GM21528 (cell line): ENCODE measurements at regions not wholly inside any gene's neighbourhood (a gene's known extent, or its start where the extent isn't known, plus 50 kb on each side); places are given as distances from the start of the nearest gene placed in this dataset.
"Not testable (repeated sequence)": the region's sequence is repeated elsewhere in the genome, so short reads cannot be mapped to it uniquely, and the experiment has no call there.

Source experiments
- ATAC-seq: cut with Tn5 transposase; IDR thresholded peaks from one replicate; pipeline ENCODE4 v1.9.1; 2021; ENCODE audit warnings: mild to moderate bottlenecking, moderate library complexity; ENCODE audit not compliant: unreplicated experiment, low FRiP score

DNA sequence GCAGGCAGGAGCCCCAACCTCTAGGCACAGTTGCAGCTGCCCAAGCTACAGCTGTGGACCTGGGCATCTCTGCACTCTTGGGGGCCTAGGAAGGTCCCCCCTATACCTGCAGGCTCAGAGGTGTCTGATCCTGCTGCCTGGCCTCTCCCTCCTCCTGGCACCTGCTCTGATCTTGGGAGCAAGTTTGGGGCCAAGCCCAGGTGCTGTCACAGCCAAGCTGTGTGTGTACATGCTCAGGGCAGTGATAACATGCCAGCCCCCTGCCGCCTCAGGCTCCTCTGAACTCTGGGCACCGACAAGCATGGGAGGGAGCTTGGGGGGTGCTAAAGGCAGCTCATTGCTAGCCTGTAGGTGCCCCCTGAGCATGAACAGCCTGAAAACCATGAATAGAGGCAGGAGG, 829.6 kb upstream of the VRK2 start:
- no peak for ATAC-seq

- ATAC-seq: no peak
These were observed 828.4 kb upstream of the VRK2 start for GRCh38 chr2:57218206-57218605.

GRCh38 chr2:57229706-57230105, 816.9 kb upstream of the VRK2 start:
- not testable (repeated sequence) for ATAC-seq

DNA sequence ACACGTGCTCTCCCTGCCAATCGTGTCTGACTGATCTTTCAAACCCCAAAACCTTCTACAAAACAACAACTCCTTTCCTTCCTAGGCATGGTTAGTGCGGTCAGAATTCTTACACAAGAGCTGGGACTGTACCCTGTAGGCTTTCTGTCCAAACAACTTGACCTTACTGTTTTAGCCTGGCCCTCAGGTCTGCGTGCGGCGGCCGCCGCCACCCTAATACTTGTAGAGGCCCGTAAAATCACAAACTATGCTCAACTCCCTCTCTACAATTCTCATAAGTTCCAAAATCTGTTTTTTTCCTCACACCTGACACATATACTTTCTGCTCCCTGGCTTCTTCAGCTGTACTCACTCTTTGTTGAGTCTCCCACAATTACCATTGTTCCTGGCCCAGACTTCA, 814.3 kb upstream of the VRK2 start:
- not testable (repeated sequence) for ATAC-seq

- not testable (repeated sequence) for ATAC-seq
These were observed 795.1 kb upstream of the VRK2 start for GRCh38 chr2:57251495-57251894.

- ATAC-seq: not testable (repeated sequence)
These were observed 770.2 kb upstream of the VRK2 start for GRCh38 chr2:57276408-57276807.

GRCh38 chr2:57278451-57278850, 768.2 kb upstream of the VRK2 start:
- ATAC-seq: no peak

GRCh38 chr2:57291209-57291608, 755.4 kb upstream of the VRK2 start:
- ATAC-seq: no peak

GRCh38 chr2:57296795-57297517, 749.6 kb upstream of the VRK2 start:
- no peak for ATAC-seq

GRCh38 chr2:57313678-57314077, 732.9 kb upstream of the VRK2 start:
- no peak for ATAC-seq

- ATAC-seq: no peak
These were observed 731.9 kb upstream of the VRK2 start for GRCh38 chr2:57314682-57315081.

DNA sequence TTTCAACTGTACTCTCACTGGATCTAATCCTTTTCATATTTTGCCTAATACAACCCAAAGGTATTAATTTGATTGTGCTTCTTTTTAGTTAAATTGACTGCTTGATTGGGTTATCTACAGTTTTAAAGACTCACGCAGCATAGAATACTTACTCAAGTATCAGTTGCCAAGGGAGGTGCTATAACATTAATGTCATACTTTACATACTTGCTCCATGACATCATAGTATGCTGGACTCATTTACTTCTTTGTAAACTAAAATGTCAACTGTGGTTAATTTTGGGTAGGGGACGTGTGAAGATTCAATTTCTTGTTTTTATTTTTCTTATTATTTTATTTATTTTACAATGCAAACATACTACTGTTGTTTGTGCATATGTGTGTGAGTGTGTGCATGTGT, 716.2 kb upstream of the VRK2 start:
- no peak for ATAC-seq

DNA sequence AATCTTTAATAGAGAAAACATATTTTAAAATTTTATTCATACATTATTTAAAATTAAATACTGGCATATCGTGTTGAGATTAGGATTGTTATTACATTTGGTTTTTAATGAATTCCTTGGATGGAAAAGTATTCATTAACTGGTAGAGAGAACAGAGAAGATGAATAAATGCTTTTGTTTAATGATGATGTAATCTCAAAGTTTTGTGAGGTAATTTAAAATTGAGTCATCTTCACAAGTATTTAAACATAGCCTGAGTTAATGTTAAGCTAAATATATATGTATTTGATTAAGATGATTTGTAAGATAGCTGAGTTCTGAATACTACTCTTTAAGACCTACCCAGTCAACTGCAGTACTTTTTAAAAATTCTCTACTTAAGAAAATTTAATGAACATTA, 713.4 kb upstream of the VRK2 start:
- no peak for ATAC-seq

DNA sequence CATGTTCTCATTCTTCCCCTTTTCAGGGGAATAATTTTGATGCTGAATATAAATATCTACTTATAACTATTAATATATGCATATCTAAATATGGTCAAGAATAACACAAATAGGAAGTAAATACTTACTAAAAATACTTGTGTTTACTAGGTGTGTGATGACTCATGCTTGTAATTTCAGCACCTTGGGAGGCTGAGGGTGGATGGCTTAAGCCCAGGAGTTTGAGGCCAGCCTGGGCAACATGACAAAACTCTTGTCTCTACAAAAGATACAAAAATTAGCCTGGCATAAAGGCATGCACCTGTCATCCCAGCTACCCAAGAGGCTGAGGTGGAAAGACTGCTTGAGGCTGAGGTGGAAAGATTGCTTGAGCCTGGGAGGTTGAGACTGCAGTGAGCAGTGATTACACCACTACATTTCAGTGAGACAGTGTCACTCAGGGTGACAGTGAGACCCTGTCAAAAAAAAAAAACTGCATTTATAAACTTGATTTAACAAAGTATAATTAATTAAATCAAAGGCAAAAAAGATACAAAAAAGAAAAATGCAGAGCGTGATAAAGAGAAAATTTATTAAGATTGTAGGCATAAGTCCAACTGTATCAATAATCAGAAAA, 703.1 kb upstream of the VRK2 start:
- no peak for ATAC-seq

DNA sequence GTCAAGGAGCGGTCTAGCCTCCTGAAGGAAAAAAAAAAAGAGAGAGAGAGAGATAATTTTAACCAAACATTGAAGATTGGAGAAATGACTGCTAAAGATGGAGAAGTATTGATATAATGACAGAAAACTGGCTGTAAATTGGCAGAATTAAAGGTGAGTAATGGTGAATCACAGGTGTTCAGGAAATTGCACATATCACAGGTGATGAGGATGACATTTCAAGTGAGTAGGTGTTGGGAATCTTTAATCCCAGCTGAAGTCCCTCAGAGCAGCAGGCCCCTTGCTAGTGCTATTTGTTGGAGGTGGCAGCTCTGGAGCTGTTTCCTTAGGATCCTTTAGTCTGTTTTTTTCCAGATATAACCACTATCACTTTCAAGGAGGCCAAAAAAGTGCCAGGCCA, 678.4 kb upstream of the VRK2 start:
- no peak for ATAC-seq

GRCh38 chr2:57370882-57371585, 675.6 kb upstream of the VRK2 start:
- ATAC-seq: no peak

GRCh38 chr2:57372237-57372984, 674.2 kb upstream of the VRK2 start:
- ATAC-seq: no peak

DNA sequence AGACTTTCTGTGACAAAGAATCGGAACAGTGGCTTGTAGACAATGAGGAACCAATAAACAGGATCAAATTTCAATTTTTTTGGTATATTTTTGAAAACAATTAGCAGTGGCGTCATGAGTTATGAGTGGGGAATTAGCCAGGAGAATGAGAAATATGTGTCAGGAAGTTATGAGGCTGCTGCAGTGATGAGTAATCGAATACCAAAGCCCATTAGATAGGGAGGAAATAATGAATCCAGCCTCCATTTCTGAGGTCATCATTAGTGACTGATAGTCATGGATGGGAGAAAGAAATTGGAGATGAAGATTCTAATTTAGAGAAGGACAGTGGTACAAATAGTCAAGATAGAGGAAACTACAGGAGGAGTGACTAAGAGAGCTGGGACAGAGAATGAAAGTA, 673.1 kb upstream of the VRK2 start:
- no peak for ATAC-seq

DNA sequence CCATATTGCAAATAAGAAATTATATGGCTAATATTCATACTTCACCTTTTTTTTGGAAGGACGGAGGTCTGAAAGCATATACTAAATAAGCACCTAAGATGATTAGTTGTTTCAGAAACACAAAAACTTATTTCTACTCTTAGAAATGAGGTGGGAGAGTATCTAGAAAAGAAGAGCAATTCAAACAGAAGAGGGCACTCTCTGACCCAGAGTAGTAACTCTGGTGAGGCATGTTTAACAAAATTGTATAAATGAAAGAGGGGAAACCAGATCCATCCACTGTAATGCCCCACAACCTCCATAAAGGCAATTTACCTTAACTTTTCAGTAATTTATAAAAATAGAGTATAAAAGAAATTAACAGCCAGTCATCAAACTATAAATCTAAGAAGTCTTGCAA, 669.6 kb upstream of the VRK2 start:
- ATAC-seq: no peak

- no peak for ATAC-seq
These were observed 660.3 kb upstream of the VRK2 start for GRCh38 chr2:57386305-57386704.
